Medulla oblongata (tissue), 1 donor: ENCODE measurements at regions not wholly inside any gene's neighbourhood (a gene's known extent, or its start where the extent isn't known, plus 50 kb on each side); places are given as distances from the start of the nearest gene placed in this dataset.
"Not testable (repeated sequence)": the region's sequence is repeated elsewhere in the genome, so short reads cannot be mapped to it uniquely, and the experiment has no call there.

ENCODE experiments used
- DNase-seq: peaks from one replicate; pipeline ENCODE4 v3.0.0-alpha.2; 2015; ENCODE audit errors: extremely low spot score

DNA sequence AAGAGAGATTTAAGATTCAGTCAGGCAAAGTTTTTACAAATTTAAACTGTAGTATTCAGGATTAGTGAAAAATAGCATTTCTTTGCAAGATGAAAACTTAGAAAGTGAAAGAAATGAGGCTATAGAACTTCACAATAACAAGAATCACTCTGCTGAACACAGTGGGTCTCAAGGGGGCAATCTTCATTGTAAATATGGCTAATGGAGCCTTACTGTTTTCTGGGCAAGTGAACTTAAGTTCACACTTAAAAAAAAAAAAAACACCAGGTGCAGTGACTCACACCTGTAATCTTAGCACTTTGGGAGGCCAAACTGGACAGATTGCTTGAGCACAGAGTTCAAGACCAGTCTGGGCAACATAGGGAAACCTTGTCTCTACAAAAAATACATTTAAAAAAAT lies 175.9 kb upstream of the SNX2 start:
- no peak for DNase-seq

- DNase-seq = no peak
These were observed 174.0 kb upstream of the SNX2 start for GRCh38 chr5:122600924-122601323.

DNA sequence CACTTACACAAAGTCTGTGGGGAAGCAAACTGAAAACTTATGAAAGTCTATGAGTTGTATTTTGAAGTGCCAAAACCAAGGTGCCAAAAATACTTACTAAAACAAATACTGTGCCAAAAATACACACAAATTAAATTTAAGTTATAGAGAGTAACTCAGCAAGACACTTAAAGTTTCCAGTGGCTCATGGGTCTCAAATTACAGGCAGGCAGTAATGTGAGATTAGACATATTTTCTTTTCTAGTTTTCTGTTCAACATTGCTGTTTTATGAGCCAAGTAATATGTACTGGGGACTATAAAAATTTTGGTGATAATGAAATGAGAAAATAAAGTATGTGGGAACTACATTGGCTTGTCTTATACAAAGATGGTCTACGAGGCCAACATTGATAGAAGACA lies 172.2 kb upstream of the SNX2 start:
- no peak for DNase-seq

DNA sequence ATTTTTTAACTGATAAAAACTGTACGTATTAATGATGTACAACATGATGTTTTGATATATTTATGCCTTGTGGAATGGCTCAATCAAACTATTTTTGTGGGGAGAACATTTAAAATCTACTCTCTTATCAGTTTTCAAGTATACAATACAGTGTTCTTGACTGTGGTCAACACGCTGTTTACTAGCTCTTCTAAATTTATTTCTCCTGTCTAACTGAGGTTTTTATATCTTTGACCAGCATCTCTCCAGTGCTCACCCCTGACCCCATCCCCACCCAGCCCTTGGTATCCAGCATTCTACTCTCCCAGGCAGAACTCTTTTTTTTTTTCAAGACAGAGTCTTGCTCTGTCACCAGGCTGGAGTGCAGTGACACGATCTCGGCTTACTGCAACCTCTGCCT lies 169.6 kb upstream of the SNX2 start:
- DNase-seq = no peak

- DNase-seq = no peak
These were observed 167.1 kb upstream of the SNX2 start for GRCh38 chr5:122607818-122608217.

- DNase-seq = no peak
These were observed 166.7 kb upstream of the SNX2 start for GRCh38 chr5:122608222-122608621.

DNA sequence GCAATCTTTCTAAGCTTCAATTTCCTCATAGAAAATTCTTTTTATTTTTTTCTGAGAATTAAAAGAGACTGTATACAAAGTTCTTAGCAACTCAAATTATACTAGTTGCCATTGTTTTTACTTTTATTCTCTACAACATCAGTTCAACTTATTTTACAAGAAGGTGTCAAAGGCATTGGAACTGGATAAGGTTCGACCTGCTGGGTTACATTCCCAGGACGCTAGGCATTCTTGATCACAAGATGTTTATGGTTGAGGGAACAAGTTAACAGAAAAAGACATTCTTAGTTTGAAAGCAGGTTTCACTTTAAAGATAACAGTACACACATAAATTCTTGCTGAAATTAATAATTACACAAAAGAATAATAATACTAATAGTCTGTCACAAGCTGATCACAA lies 163.5 kb upstream of the SNX2 start:
- no peak for DNase-seq

DNA sequence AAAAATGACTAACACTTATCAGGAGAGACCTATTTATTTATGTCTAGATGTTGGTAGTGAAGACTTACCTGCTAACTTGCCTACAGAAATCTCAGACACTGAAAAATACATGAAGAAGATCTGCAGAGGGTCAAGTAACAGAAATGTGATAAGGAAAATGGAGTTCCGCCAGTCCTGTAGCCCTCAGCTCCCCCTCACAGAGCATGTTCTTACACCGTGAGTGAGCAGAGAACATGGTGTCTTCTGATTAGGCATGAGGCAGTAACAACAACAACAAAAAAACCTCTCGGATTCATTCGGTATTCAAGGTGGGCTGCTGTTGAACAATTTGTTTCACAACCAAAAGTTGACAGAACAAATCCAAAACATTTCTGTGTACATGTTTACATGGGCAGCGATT lies 162.0 kb upstream of the SNX2 start:
- no peak for DNase-seq

DNA sequence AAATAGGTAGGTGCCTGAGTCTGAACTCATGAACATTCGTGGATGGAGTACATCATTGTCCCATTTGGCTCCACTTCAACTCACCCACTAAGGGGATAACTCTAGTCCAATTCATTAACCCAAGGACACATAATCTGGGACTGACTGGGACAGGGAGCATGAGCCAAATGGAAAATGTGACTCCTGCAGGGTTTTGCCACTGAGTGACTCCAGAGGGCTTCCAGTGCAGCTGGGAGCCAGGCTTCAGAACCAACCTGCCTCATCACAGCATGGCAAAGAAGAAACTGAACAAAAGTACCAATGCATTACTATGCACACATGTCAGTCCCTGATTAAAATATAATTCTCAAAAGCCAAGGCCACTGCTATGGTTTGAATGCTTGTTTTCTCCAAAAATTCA lies 159.7 kb upstream of the SNX2 start:
- DNase-seq = no peak

- no peak for DNase-seq
These were observed 159.0 kb upstream of the SNX2 start for GRCh38 chr5:122615832-122616231.

- DNase-seq = not testable (repeated sequence)
These were observed 156.8 kb upstream of the SNX2 start for GRCh38 chr5:122618046-122618445.

DNA sequence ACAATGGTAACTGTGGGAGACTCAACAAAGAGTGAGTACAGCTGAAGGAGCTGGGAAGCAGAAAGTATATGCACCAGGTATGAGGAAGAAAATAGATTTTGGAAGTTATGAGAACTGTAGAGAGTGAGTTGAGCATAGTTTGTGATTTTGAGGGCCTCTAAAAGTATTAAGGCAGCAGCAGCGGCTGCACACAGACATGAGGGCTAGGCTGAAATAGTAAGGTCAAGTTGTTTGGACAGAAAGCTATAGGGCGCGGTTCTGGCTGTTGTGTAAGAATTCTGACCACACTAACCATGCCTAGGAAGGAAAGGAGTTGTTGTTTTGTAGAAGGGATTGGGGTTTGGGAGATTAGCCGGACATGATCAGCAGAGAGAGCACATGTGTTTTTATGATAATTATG lies 154.1 kb upstream of the SNX2 start:
- DNase-seq = not testable (repeated sequence)

DNA sequence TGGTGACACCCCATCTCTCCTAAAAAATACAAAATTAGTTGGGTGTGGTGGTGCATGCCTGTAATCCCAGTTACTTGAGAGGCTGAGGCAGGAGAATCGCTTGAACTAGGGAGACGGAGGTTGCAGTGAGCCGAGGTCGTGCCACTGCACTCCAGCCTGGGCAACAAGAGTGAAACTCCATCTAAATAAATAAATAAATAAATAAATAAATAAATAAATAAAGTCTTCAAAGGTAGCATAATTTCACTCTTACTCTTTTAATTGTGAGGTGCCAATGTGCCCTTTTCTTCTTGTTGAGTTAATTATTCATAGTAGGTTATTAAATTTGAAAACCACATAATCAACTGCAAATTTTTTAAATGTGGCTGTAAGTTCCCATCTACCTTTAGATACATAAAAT lies 146.2 kb upstream of the SNX2 start:
- not testable (repeated sequence) for DNase-seq

DNA sequence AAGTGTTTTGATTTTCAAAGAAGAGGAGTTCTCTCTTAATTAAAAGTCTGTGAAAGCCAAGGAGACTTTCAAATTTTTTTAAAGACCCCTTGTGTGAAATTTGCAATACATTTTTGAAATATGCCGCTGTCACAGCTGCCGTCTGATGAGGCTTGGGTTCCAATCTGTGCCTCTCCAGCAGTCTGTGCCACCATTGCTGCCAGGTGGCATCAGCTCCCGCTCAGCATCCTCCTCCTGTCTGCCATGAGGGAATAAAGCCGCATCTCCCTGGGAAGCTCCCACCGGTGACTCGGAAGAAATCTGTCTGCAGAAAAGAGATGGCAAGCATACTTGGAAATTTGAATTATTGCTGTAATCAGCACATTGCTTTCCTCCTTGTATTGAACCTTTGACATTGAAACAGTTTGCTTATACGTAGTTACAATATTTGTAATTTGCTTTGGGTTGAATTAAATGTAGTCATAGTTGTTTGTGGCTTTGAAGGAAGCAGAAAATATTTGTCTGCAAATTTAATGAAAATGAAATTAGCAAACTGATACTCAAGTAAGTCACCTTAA lies 145.7 kb upstream of the SNX2 start:
- DNase-seq = no peak

DNA sequence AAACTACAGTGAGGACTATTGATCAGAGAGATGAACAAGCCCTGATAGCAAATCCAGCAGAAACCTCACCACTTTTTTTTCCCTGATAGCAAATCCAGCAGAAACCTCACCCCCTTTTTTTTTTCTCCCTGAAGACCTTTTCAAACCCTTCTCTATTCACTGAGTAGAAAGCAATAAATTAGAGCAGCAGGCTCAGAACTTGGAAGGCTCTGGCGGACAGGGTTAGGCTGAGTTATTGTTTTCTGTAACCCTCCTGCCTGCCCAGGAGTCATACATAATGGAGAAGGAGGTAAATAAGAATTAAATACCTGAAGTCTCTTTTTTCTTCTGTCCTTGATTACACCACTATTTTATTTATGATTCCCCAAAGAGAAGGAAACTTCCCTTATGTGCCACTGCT lies 136.3 kb upstream of the SNX2 start:
- DNase-seq = no peak

DNA sequence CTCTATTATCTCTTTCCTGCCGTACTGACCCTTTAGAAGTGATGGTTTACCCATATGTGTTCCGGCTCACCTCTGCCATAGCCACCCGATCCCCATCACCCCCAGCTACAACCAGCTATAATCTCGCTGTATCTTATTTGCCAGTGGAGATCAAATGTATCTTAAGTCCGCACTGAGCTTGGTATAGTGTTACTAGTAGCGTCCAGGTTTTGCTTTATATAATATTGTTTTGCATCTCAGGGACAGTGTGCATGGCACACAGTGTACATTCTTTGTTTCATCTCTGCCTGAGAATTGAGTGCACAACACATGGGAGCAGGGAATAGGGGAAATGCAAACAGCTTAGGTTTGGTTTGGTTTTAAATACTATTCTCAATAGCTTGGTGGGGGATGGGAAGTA lies 135.8 kb upstream of the SNX2 start:
- no peak for DNase-seq

DNA sequence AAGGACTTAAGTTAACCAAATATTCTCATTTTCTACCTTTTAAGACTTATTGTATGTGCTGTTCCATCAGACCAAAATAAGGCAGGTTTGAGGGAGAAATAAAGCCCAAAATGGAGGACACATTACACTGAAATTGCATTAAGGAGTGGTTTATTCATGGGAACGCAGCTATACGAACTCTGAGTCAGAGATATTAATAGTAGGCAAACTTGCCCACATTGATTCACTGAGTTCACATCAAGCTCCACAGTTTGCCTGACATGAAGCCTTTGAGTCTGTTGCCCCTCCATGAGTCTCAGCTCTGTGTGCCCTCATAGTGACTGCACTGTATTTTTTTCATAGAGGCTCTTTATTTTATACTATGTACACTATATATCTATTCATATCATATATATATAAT lies 135.0 kb upstream of the SNX2 start:
- DNase-seq = no peak

GRCh38 chr5:122649080-122649479 lies 125.8 kb upstream of the SNX2 start:
- DNase-seq = no peak

DNA sequence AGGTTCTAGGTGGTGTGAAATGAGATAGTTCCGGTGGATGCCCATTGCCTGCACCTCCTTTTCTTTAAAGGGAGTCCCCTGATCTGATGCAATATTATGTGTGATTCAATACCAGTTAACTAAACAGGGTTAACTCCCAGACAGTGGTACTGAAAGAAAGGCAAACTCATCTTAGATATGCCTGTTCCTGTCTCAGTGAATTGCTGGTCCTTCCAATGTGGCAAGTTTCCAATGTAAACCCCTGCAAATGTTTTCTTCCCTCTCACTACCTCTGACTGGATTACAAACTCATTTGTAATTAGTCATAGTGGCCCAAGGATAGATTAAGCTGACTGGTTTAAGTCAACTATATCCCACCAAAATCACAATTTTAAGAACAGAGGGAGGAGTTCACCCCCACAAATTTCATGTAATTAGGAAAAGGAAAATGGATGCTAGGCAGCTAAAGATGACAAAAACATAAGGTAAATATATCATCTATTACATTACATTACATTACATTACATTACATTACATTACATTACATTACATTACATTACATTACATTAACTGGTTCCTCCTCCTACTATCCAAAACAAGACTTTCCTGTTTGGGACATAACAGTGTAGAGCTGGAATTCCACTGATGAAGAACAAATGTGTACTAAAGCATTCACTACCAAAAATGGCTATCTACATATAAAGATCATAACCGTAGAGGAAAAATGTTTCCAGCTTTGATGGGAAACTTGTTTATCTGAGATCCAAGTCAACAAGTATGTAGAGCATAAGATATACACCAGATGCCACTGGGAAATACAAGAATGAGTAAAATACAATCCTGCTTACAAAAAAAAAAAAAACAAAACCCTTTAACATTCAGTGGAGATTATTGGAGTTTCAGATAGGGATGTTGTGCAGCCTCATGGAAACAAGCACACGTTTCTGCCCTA lies 121.5 kb upstream of the SNX2 start:
- DNase-seq = no peak

- DNase-seq = no peak
These were observed 118.7 kb upstream of the SNX2 start for GRCh38 chr5:122656160-122656559.

GRCh38 chr5:122656577-122656976 lies 118.3 kb upstream of the SNX2 start:
- no peak for DNase-seq

- no peak for DNase-seq
These were observed 113.2 kb upstream of the SNX2 start for GRCh38 chr5:122661496-122662180.

- no peak for DNase-seq
These were observed 109.8 kb upstream of the SNX2 start for GRCh38 chr5:122665051-122665450.
